Endodermal cell (in vitro differentiated cells): ENCODE measurements at regions not wholly inside any gene's neighbourhood (a gene's known extent, or its start where the extent isn't known, plus 50 kb on each side); places are given as distances from the start of the nearest gene placed in this dataset.

Experiments used
- DNase-seq: peaks from one replicate; pipeline ENCODE4 v3.0.0-alpha.2; 2017
- H3K27ac ChIP-seq: 2 replicates; pipeline ENCODE4 v1.5.1; 2013; ENCODE audit warnings: mild to moderate bottlenecking, low read depth, low read length, moderate library complexity
- H3K27me3 ChIP-seq: 2 replicates; pipeline ENCODE4 v1.6.1; 2013; ENCODE audit warnings: mild to moderate bottlenecking, low read length, moderate library complexity; ENCODE audit not compliant: insufficient read depth, control insufficient read depth, poor library complexity, severe bottlenecking
- H3K36me3 ChIP-seq: 2 replicates; pipeline ENCODE4 v1.7.0; 2013; ENCODE audit warnings: mild to moderate bottlenecking, low read length, moderate library complexity; ENCODE audit not compliant: control insufficient read depth, insufficient read depth
- H3K4me1 ChIP-seq: one replicate; pipeline ENCODE4 v1.7.0; 2013; ENCODE audit warnings: low read length; ENCODE audit not compliant: control insufficient read depth, insufficient read depth
- H3K4me3 ChIP-seq: 2 replicates; pipeline ENCODE4 v1.5.1; 2013; ENCODE audit warnings: mild to moderate bottlenecking, low read length, moderate library complexity
- H3K9ac ChIP-seq: 2 replicates; pipeline ENCODE4 v1.6.1; 2013; ENCODE audit warnings: mild to moderate bottlenecking, low read length, moderate library complexity; ENCODE audit not compliant: poor library complexity, severe bottlenecking; ENCODE audit errors: extremely low read depth
- H3K9me3 ChIP-seq: 2 replicates; pipeline ENCODE4 v1.6.1; 2013; ENCODE audit warnings: mild to moderate bottlenecking, low read length, moderate library complexity; ENCODE audit not compliant: control insufficient read depth
- H3K27ac Mint-ChIP-seq: 2 replicates; pipeline ENCODE4 v1.8.0; 2020; ENCODE audit warnings: mixed read lengths
- H3K27me3 Mint-ChIP-seq: 2 replicates; pipeline ENCODE4 v1.8.0; 2021; ENCODE audit warnings: mild to moderate bottlenecking, mixed read lengths; ENCODE audit not compliant: insufficient read depth
- H3K36me3 Mint-ChIP-seq: 2 replicates; pipeline ENCODE4 v1.8.0; 2020; ENCODE audit warnings: low read depth, mixed read lengths
- H3K4me1 Mint-ChIP-seq: 2 replicates; pipeline ENCODE4 v1.8.0; 2020; ENCODE audit warnings: mixed read lengths
- H3K4me3 Mint-ChIP-seq: 2 replicates; pipeline ENCODE4 v1.8.0; 2020; ENCODE audit warnings: mild to moderate bottlenecking, moderate library complexity, mixed read lengths
- H3K9me3 Mint-ChIP-seq: 2 replicates; pipeline ENCODE4 v1.8.0; 2020; ENCODE audit warnings: mild to moderate bottlenecking, mixed read lengths
- WGBS, 2 experiments: methylation state at CpG; one replicate each; pipeline versions ENCODE4 v1.1.5 to v1.1.7; 2013; ENCODE audit warnings: missing lambda C conversion rate in 2 of 2, mixed read lengths in 1 of 2; ENCODE audit not compliant: insufficient coverage in 1 of 2, insufficient read length in 1 of 2; 5-methylcytosine and 5-hydroxymethylcytosine counted together
- TF ChIP-seq, protein P1 (sequence below): fragments of 200-600 bp; sonication (generic); conservative IDR thresholded peaks from 2 replicates; pipeline ENCODE4 v1.5.0; 2021; ENCODE audit warnings: antibody characterized with exemption, mild to moderate bottlenecking

DNA sequence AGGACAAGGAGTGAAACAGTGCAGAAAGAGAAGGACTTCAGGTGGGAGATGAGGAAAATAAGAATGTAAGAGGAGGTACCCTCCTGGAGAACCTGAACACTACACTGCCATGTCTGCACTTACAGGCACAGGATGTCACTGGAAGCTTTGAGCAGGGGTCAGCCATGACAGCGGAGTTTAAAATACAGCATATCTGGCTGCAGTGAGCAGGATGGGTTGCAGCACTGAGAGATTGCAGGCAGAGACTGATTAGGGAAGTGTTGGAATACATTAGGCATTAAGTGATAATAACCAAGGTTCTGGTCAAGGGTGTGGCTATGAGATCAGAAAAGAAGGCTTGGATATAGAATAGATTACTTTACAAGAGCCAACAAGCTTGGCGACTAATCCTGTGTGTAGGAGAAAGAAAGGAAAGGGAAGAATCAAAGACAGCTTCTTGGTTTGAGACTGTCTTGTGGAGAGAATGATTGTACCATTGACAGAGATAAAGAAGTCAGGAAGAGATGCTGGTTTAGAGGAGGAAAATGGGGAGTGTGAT is 171.1 kb upstream of the RBMS1 start:
- DNase-seq: no peak
- Mint-ChIP-seq H3K36me3 (no peaks in the 10 kb centered on the region), H3K27ac (no peak overlapping the region), H3K9me3 (no peaks in the 10 kb centered on the region), H3K27me3 (no peaks in the 10 kb centered on the region), H3K4me3 (no peak overlapping the region), H3K4me1 (no peaks in the 10 kb centered on the region)
- Histone ChIP-seq H3K4me1 (no peaks in the 10 kb centered on the region), H3K27me3 (no peaks in the 10 kb centered on the region), H3K27ac (no peak overlapping the region), H3K9me3 (no peaks in the 10 kb centered on the region), H3K9ac (no peak overlapping the region), H3K36me3 (no peaks in the 10 kb centered on the region), H3K4me3 (no peak overlapping the region)
- 95 to 100% methylated on average over 1 to 2 of the region's 2 CpGs for WGBS, 2 experiments
- TF ChIP-seq, protein P1, sequence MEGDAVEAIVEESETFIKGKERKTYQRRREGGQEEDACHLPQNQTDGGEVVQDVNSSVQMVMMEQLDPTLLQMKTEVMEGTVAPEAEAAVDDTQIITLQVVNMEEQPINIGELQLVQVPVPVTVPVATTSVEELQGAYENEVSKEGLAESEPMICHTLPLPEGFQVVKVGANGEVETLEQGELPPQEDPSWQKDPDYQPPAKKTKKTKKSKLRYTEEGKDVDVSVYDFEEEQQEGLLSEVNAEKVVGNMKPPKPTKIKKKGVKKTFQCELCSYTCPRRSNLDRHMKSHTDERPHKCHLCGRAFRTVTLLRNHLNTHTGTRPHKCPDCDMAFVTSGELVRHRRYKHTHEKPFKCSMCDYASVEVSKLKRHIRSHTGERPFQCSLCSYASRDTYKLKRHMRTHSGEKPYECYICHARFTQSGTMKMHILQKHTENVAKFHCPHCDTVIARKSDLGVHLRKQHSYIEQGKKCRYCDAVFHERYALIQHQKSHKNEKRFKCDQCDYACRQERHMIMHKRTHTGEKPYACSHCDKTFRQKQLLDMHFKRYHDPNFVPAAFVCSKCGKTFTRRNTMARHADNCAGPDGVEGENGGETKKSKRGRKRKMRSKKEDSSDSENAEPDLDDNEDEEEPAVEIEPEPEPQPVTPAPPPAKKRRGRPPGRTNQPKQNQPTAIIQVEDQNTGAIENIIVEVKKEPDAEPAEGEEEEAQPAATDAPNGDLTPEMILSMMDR: no peak

DNA sequence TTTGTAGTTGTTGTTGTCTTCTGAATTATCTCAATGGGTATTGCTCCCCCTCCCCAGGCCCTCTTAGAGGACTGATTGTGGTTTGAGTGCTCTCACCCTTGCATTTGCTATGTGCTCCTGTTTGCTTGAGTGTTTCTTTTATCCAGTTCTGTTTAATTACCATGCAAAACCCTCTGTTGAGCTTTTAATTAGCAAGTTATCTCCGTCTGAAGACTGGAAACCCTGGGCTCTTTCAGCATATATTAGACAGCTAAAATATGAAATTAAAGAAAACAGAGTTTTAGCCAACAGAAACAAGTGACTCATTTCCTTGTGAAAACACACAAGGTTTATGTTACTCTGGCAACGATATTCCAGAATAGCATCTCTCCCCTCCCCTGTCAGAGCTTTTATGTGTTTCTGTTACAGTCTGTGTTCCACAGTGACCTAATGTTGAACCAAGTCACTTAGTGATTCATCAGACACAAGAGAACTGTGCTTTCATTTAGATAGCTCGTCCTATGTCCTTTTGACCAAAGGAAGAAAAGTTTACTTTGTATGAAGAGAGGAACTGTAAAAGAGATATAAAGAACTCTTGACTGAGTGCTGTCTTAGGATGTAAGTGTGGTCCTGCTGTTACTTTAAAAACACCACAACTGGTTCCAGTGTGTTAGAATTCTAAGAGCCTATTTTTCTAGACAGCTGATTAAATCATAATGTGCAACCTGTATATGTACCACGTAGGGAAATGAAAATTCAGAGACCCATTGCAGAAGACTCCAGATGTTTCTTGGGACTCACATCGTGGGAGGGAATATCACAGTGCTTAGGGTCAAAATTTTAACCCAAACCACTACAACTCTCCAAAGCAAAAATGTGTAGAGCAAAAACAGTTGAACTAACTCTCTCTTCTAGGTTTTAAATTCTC is 172.8 kb upstream of the RBMS1 start:
- H3K27ac Mint-ChIP-seq: no peak overlapping the region
- H3K9ac ChIP-seq: no peak overlapping the region
- no peaks in the 10 kb centered on the region for H3K36me3 Mint-ChIP-seq

DNA sequence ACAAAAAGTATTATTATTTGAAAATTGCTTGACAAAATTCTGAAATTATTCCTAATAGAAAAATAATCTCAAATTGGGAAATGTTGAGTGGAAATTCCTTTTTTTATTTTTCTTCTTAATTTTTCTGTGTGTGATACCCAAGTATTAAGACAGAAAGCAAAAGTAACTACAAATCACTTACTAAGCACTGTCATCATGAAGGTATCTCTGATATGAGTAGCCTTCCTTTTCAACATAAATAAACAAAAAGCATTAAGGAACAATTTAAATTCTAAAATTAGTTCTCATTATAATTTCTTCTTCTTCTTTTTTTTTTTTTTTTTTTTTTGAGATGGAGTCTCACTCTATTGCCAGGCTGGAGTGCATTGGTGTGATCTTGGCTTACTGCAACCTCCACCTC is 174.2 kb upstream of the RBMS1 start:
- Mint-ChIP-seq H3K36me3 (no peaks in the 10 kb centered on the region), H3K27me3 (no peaks in the 10 kb centered on the region), H3K4me1 (no peaks in the 10 kb centered on the region), H3K9me3 (no peaks in the 10 kb centered on the region), H3K27ac (no peak overlapping the region), H3K4me3 (no peak overlapping the region)
- DNase-seq: no peak
- Histone ChIP-seq H3K27ac (no peak overlapping the region), H3K9ac (no peak overlapping the region), H3K36me3 (no peaks in the 10 kb centered on the region), H3K4me3 (no peak overlapping the region), H3K9me3 (no peaks in the 10 kb centered on the region), H3K4me1 (no peaks in the 10 kb centered on the region), H3K27me3 (no peaks in the 10 kb centered on the region)
- TF ChIP-seq, protein P1: no peak

More for the DNA sequence above, 172.8 kb upstream of the RBMS1 start:
- Mint-ChIP-seq H3K9me3 (no peaks in the 10 kb centered on the region), H3K4me3 (no peak overlapping the region), H3K4me1 (no peaks in the 10 kb centered on the region), H3K27me3 (no peaks in the 10 kb centered on the region)
- Histone ChIP-seq H3K4me1 (no peaks in the 10 kb centered on the region), H3K4me3 (no peak overlapping the region), H3K9me3 (no peaks in the 10 kb centered on the region), H3K36me3 (no peaks in the 10 kb centered on the region), H3K27me3 (no peaks in the 10 kb centered on the region), H3K27ac (peak overlapping the region; percentile 71)
- 75 to 82% methylated on average over 3 to 5 of the region's 5 CpGs for WGBS, 2 experiments
- TF ChIP-seq, protein P1: no peak
- DNase-seq: no peak
